Lower leg skin (tissue), 4 donors: ENCODE measurements at regions not wholly inside any gene's neighbourhood (a gene's known extent, or its start where the extent isn't known, plus 50 kb on each side); places are given as distances from the start of the nearest gene placed in this dataset.
"Not testable (repeated sequence)": the region's sequence is repeated elsewhere in the genome, so short reads cannot be mapped to it uniquely, and the experiment has no call there.

Source experiments
- DNase-seq, 2 donors: peaks; one replicate each; pipeline ENCODE4 v3.0.0-alpha.2; 2019; ENCODE audit warnings: low spot score in 2 of 2
- H3K4me3 ChIP-seq: fragments of 200-600 bp; sonication (generic); 2 replicates; pipeline ENCODE4 v1.5.1; 2017; ENCODE audit warnings: mild to moderate bottlenecking, low read depth; ENCODE audit not compliant: poor library complexity, severe bottlenecking
- POLR2A ChIP-seq, 2 donors: fragments of 450-650 bp; IDR thresholded peaks; one replicate each; pipeline ENCODE4 v1.6.1; 2016 to 2017; ENCODE audit warnings: antibody characterized with exemption in 2 of 2, mild to moderate bottlenecking in 1 of 2, moderate library complexity in 1 of 2
- whole genome bisulfite sequencing, 2 donors: methylation state at CpG; one replicate each; pipeline ENCODE4 v1.1.5; 2018; 5-methylcytosine and 5-hydroxymethylcytosine counted together
- intact Hi-C: fragments of 100-400 bp; cut with DNase I; formaldehyde crosslinking; loops from one replicate; pipeline ENCODE4 v1.15.0; 2023; ENCODE audit warnings: low total_unique reads
- TF ChIP-seq, protein P1 (sequence below), 3 donors: fragments of 450-650 bp; IDR thresholded peaks; one replicate each; pipeline ENCODE4 v1.5.1; 2016; ENCODE audit warnings: antibody characterized with exemption in 3 of 3, mild to moderate bottlenecking in 3 of 3, moderate library complexity in 2 of 3

- no peak for TF ChIP-seq POLR2A (IDR thresholded peaks at IDR 0.05)
- TF ChIP-seq, protein P1, sequence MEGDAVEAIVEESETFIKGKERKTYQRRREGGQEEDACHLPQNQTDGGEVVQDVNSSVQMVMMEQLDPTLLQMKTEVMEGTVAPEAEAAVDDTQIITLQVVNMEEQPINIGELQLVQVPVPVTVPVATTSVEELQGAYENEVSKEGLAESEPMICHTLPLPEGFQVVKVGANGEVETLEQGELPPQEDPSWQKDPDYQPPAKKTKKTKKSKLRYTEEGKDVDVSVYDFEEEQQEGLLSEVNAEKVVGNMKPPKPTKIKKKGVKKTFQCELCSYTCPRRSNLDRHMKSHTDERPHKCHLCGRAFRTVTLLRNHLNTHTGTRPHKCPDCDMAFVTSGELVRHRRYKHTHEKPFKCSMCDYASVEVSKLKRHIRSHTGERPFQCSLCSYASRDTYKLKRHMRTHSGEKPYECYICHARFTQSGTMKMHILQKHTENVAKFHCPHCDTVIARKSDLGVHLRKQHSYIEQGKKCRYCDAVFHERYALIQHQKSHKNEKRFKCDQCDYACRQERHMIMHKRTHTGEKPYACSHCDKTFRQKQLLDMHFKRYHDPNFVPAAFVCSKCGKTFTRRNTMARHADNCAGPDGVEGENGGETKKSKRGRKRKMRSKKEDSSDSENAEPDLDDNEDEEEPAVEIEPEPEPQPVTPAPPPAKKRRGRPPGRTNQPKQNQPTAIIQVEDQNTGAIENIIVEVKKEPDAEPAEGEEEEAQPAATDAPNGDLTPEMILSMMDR (IDR thresholded peaks at IDR 0.05): no peak
- no peak for DNase-seq
- intact Hi-C loops: no loop called here
- no peak overlapping the region for H3K4me3 ChIP-seq
- 82 to 93% methylated on average over 4 of the region's 4 CpGs for WGBS, 2 donors
Measured at GRCh38 chr13:43963726-43964125, 84.0 kb downstream of the LACC1 start.

DNA sequence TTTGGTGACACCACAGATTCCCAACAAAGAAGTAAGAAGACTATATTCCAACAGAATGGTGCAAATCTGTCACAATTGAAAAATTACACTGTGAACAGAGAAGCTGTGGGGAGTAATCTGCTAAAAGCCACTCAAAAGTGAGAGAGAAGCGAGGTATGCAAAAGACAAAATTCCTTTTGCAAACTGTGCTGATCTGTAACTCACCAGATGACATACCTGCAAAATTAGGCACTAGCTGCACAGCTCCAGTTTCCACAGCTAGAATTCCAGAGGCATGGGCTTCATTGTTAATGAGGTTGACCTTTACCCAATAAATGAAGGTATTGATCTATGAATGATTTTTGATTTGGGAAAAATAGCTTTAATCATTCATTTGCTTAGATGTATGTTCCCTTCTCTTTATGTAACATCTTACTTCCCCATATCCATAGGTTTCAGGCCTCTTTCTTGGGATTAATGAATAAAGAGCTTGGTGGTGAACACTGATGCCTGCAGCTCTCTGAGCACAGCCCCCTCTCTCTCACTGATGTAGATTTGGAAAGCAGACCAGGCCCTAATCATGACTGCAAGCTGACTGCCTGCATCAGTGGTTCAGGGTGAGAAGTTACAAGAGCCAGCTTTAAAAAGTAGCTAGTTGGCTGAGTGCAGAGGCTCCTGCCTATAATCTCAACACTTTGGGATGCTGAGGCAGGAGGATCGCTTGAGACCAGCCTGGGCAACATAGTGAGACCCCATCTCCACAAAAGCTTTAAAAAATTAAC is 85.2 kb downstream of the LACC1 start:
- intact Hi-C loops: no loop called here
- TF ChIP-seq POLR2A (IDR thresholded peaks at IDR 0.05): no peak
- TF ChIP-seq, protein P1 (IDR thresholded peaks at IDR 0.05): no peak
- WGBS, 2 donors: 92 to 98% methylated on average over 2 of the region's 2 CpGs
- DNase-seq: no peak
- H3K4me3 ChIP-seq: no peak overlapping the region

GRCh38 chr13:43965459-43965845 is 85.7 kb downstream of the LACC1 start:
- intact Hi-C loops: no loop called here
- TF ChIP-seq, protein P1 (IDR thresholded peaks at IDR 0.05): no peak
- TF ChIP-seq POLR2A (IDR thresholded peaks at IDR 0.05): no peak
- DNase-seq: no peak
- WGBS, 2 donors: 96% methylated on average over 8 of the region's 8 CpGs
- no peak overlapping the region for H3K4me3 ChIP-seq

- 90 to 95% methylated on average over 61 of the region's 63 CpGs for WGBS, 2 donors
- DNase-seq, intact Hi-C loops, H3K4me3 ChIP-seq: not testable (repeated sequence)
Measured at GRCh38 chr13:43968251-43968942, 88.7 kb downstream of the LACC1 start.

- intact Hi-C loops, H3K4me3 ChIP-seq, DNase-seq: not testable (repeated sequence)
- WGBS, 2 donors: 90 to 91% methylated on average over 26 of the region's 33 CpGs
Measured at GRCh38 chr13:43968943-43969690, 89.4 kb downstream of the LACC1 start.

DNA sequence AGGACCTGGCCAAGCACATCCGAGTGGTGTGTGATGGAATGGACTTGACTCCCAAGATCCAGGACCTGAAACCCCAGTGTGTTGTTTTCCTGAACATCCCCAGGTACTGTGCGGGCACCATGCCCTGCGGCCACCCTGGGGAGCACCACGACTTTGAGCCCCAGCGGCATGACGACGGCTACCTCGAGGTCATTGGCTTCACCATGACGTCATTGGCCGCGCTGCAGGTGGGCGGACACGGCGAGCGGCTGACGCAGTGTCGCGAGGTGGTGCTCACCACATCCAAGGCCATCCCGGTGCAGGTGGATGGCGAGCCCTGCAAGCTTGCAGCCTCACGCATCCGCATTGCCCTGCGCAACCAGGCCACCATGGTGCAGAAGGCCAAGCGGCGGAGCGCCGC is 90.2 kb downstream of the LACC1 start:
- intact Hi-C loops, H3K4me3 ChIP-seq, DNase-seq: not testable (repeated sequence)
- WGBS, 2 donors: 94 to 96% methylated on average over 18 to 24 of the region's 27 CpGs

DNA sequence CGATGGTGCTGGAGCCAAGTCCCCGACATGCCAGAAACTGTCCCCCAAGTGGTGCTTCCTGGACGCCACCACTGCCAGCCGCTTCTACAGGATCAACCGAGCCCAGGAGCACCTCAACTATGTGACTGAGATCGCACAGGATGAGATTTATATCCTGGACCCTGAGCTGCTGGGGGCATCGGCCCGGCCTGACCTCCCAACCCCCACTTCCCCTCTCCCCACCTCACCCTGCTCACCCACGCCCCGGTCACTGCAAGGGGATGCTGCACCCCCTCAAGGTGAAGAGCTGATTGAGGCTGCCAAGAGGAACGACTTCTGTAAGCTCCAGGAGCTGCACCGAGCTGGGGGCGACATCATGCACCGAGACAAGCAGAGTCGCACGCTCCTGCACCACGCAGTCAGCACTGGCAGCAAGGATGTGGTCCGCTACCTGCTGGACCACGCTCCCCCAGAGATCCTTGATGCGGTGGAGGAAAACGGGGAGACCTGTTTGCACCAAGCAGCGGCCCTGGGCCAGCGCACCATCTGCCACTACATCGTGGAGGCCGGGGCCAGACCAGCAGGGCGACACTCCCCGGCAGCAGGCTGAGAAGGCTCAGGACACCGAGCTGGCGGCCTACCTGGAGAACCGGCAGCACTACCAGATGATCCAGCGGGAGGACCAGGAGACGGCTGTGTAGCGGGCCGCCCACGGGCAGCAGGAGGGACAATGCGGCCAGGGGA is 91.0 kb downstream of the LACC1 start:
- H3K4me3 ChIP-seq, DNase-seq, intact Hi-C loops: not testable (repeated sequence)
- WGBS, 2 donors: 95 to 96% methylated on average over 17 to 34 of the region's 36 CpGs

DNA sequence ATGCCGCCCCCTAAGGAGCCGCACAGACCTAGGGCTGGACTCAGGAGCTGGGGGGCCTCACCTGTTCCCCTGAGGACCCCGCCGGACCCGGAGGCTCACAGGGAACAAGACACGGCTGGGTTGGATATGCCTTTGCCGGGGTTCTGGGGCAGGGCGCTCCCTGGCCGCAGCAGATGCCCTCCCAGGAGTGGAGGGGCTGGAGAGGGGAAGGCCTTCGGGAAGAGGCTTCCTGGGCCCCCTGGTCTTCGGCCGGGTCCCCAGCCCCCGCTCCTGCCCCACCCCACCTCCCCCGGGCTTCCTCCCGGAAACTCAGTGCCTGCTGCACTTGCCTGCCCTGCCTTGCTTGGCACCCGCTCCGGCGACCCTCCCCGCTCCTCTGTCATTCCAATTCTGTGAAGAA is 91.6 kb downstream of the LACC1 start:
- DNase-seq, intact Hi-C loops, H3K4me3 ChIP-seq: not testable (repeated sequence)
- 100% methylated on average over 6 of the region's 19 CpGs; no CpG with 5 or more reads in 1 of the 2 donors for WGBS, 2 donors
